HepG2 (cell line): ENCODE measurements at regions not wholly inside any gene's neighbourhood (a gene's known extent, or its start where the extent isn't known, plus 50 kb on each side); places are given as distances from the start of the nearest gene placed in this dataset.

ENCODE experiments used
- ATAC-seq: fragments of 200-7000 bp; cut with Tn5 transposase; 3 replicates; pipeline ENCODE4 v1.9.1; 2020; ENCODE audit warnings: mild to moderate bottlenecking, moderate library complexity
- BruUV-seq: library from RNA; stranded (reverse); fragments of 400-500 nt; replicated peaks from 2 replicates; lab custom pipeline; 2021; lab: Mats Ljungman, UMichigan
- CTCF ChIA-PET: fragments of 300-600 bp; formaldehyde crosslinking; extraction: SDS; loops from one replicate; lab custom pipeline; 2021; ENCODE audit warnings: low total read pairs, inconsistent platforms, low intra/inter-chr PET ratio; lab: Yijun Ruan, JAX
- POLR2A ChIA-PET: fragments of 350-600 bp; sonication (Branson Sonifier 250); formaldehyde crosslinking; loops from one replicate; lab custom pipeline; 2020; ENCODE audit warnings: antibody characterized with exemption, inconsistent platforms; lab: Yijun Ruan, JAX
- DNase-seq: peaks from one replicate; pipeline ENCODE4 v3.0.0-alpha.2; 2015; ENCODE audit warnings: low spot score
- FAIRE-seq: peaks from 3 replicates; lab custom pipeline; 2011; peaks lifted over from hg19 to GRCh38; lab: Jason Lieb, UNC
- H2AFZ ChIP-seq: one replicate; pipeline ENCODE4 v1.6.1; 2011; ENCODE audit warnings: low read length, inconsistent platforms
- H3K27ac ChIP-seq: fragments of 300-600 bp; 3 replicates; pipeline ENCODE4 v1.8.0; 2011; ENCODE audit warnings: mixed run types, mild to moderate bottlenecking, mixed read lengths, low read length, inconsistent platforms; ENCODE audit not compliant: insufficient read depth; ENCODE audit errors: extremely low read length
- H3K27me3 ChIP-seq, 2 experiments: fragments of 200-600 bp in 1 of 2; 2 replicates in 1 of 2; 3 replicates in 1 of 2; pipeline versions ENCODE4 v1.6.0 to v1.8.0; 2011; ENCODE audit warnings: low read length in 2 of 2, mild to moderate bottlenecking in 2 of 2, moderate library complexity in 2 of 2, inconsistent platforms in 1 of 2; ENCODE audit not compliant: insufficient read depth in 2 of 2, control insufficient read depth in 1 of 2
- H3K36me3 ChIP-seq, 2 experiments: fragments of 200-600 bp in 1 of 2; replicated peaks in 1 of 2; 2 replicates in 1 of 2; 3 replicates in 1 of 2; pipeline versions ENCODE4 v1.5.1 to v1.8.0; 2011; ENCODE audit warnings: low read length in 2 of 2, inconsistent platforms in 1 of 2; ENCODE audit not compliant: insufficient read depth in 2 of 2, control insufficient read depth in 1 of 2
- H3K4me1 ChIP-seq: 2 replicates; pipeline ENCODE4 v1.5.1; 2012; ENCODE audit warnings: low read length, inconsistent platforms; ENCODE audit not compliant: insufficient read depth
- H3K4me2 ChIP-seq: 2 replicates; pipeline ENCODE4 v1.6.0; 2011; ENCODE audit warnings: low read depth, low read length, inconsistent platforms
- H3K4me3 ChIP-seq, 3 experiments: fragments of 200-600 bp in 1 of 3; sonication (generic), shearing (Covaris generic) in 1 of 3; replicated peaks in 1 of 3; 2 replicates each; pipeline ENCODE4 v1.5.1; 2011 to 2016; ENCODE audit warnings: low read length in 3 of 3, inconsistent platforms in 2 of 3, low read depth in 2 of 3, mild to moderate bottlenecking in 2 of 3, control low read depth in 1 of 3, mixed read lengths in 1 of 3; ENCODE audit not compliant: insufficient read depth in 1 of 3
- H3K79me2 ChIP-seq: one replicate; pipeline ENCODE4 v1.6.1; 2011; ENCODE audit warnings: low read length, inconsistent platforms; ENCODE audit not compliant: insufficient read depth
- H3K9ac ChIP-seq: 2 replicates; pipeline ENCODE4 v1.6.0; 2011; ENCODE audit warnings: mild to moderate bottlenecking, low read depth, low read length, inconsistent platforms; ENCODE audit not compliant: insufficient read depth
- H3K9me3 ChIP-seq: 2 replicates; pipeline ENCODE4 v1.5.1; 2012; ENCODE audit warnings: mild to moderate bottlenecking, low read length
- H4K20me1 ChIP-seq: 2 replicates; pipeline ENCODE4 v1.6.0; 2011; ENCODE audit warnings: inconsistent platforms, mild to moderate bottlenecking, low read length, moderate library complexity; ENCODE audit not compliant: insufficient read depth
- CBX2 ChIP-seq, 2 experiments: fragments of 200-600 bp in 1 of 2; sonication (generic); formaldehyde crosslinking in 1 of 2; IDR thresholded peaks; 2 replicates each; pipeline versions ENCODE4 v1.7.0 to v1.8.1; 2018 to 2022; ENCODE audit warnings: low read depth in 2 of 2, low read length in 1 of 2, mild to moderate bottlenecking in 1 of 2, missing genetic modification reagents in 1 of 2
- EEA1 ChIP-seq: sonication (generic); formaldehyde crosslinking; IDR thresholded peaks from 2 replicates; pipeline ENCODE4 v1.5.1; 2020; ENCODE audit warnings: mild to moderate bottlenecking, missing genetic modification reagents, borderline replicate concordance
- FOXA1 ChIP-seq, 2 experiments: fragments of 450-650 bp in 1 of 2; sonication (generic) in 1 of 2; formaldehyde crosslinking in 1 of 2; IDR thresholded peaks; 2 replicates each; pipeline versions ENCODE4 v1.4.0 to v1.6.1; 2016 to 2020; ENCODE audit warnings: missing genetic modification reagents in 1 of 2
- NFKBIZ ChIP-seq: IDR thresholded peaks from 2 replicates; pipeline ENCODE4 v1.6.1; 2018; ENCODE audit warnings: missing genetic modification reagents, missing compliant biosample characterization
- NKX3-1 ChIP-seq: sonication (generic); formaldehyde crosslinking; IDR thresholded peaks from 2 replicates; pipeline ENCODE4 v1.5.0; 2020; ENCODE audit warnings: missing genetic modification reagents
- PHF5A ChIP-seq: IDR thresholded peaks from one replicate; pipeline ENCODE4 v1.6.1; 2018; ENCODE audit warnings: low read depth, missing genetic modification reagents; ENCODE audit not compliant: unreplicated experiment
- RXRA ChIP-seq: sonication (generic); formaldehyde crosslinking; IDR thresholded peaks from 2 replicates; pipeline ENCODE4 v1.5.1; 2020; ENCODE audit warnings: missing genetic modification reagents
- SALL1 ChIP-seq: sonication (generic); formaldehyde crosslinking; IDR thresholded peaks from 2 replicates; pipeline ENCODE4 v1.8.0; 2022; ENCODE audit warnings: mild to moderate bottlenecking, missing genetic modification reagents
- SETDB1 ChIP-seq: sonication (generic); formaldehyde crosslinking; IDR thresholded peaks from 2 replicates; pipeline ENCODE4 v1.5.1; 2020; ENCODE audit warnings: missing genetic modification reagents, mild to moderate bottlenecking, borderline replicate concordance
- ZNF121 ChIP-seq: sonication (generic); formaldehyde crosslinking; IDR thresholded peaks from 2 replicates; pipeline ENCODE4 v1.5.0; 2020; ENCODE audit warnings: mild to moderate bottlenecking, missing genetic modification reagents
- ZNF292 ChIP-seq: sonication (generic); formaldehyde crosslinking; IDR thresholded peaks from 2 replicates; pipeline ENCODE4 v1.8.1; 2022; ENCODE audit warnings: mild to moderate bottlenecking, low read depth, missing genetic modification reagents, borderline replicate concordance
- ZNF747 ChIP-seq: sonication (generic); formaldehyde crosslinking; IDR thresholded peaks from 2 replicates; pipeline ENCODE4 v1.8.1; 2023; ENCODE audit warnings: missing genetic modification reagents, mild to moderate bottlenecking, borderline replicate concordance
- ZNF879 ChIP-seq: sonication (generic); formaldehyde crosslinking; IDR thresholded peaks from 2 replicates; pipeline ENCODE4 v1.8.1; 2023; ENCODE audit warnings: missing genetic modification reagents
- ZSCAN25 ChIP-seq: sonication (generic); formaldehyde crosslinking; IDR thresholded peaks from 2 replicates; pipeline ENCODE4 v1.8.0; 2022; ENCODE audit warnings: mild to moderate bottlenecking, missing genetic modification reagents
- WGBS: methylation state at CpG from one replicate; pipeline ENCODE4 v1.1.6; 2017; ENCODE audit warnings: low lambda C conversion rate; 5-methylcytosine and 5-hydroxymethylcytosine counted together
- in situ Hi-C: cut with HindIII; loops from 2 replicates; pipeline ENCODE4 v1.10.0; 2017; ENCODE audit warnings: low pct_unique_long_range_greater_than_20kb; ENCODE audit not compliant: extremely low pct_ligation_motif_present
- intact Hi-C: fragments of 100-400 bp; cut with micrococcal nuclease; formaldehyde crosslinking; loops from one replicate; pipeline ENCODE4 v1.10.0; 2022; ENCODE audit not compliant: unreplicated experiment
- TF ChIP-seq, protein P1 (sequence below): IDR thresholded peaks from 2 replicates; pipeline ENCODE4 v1.4.0; 2020; ENCODE audit warnings: mild to moderate bottlenecking, missing genetic modification reagents
- TF ChIP-seq, protein P2 (sequence below): IDR thresholded peaks from 2 replicates; pipeline ENCODE4 v1.6.1; 2016; ENCODE audit warnings: low read depth, control low read depth
- TF ChIP-seq, protein P3 (sequence below): sonication (generic); formaldehyde crosslinking; IDR thresholded peaks from 2 replicates; pipeline ENCODE4 v1.5.0; 2020; ENCODE audit warnings: missing genetic modification reagents
- TF ChIP-seq, protein P4 (sequence below): sonication (generic); formaldehyde crosslinking; IDR thresholded peaks from 2 replicates; pipeline ENCODE4 v1.5.0; 2020; ENCODE audit warnings: missing genetic modification reagents, mild to moderate bottlenecking, borderline replicate concordance

DNA sequence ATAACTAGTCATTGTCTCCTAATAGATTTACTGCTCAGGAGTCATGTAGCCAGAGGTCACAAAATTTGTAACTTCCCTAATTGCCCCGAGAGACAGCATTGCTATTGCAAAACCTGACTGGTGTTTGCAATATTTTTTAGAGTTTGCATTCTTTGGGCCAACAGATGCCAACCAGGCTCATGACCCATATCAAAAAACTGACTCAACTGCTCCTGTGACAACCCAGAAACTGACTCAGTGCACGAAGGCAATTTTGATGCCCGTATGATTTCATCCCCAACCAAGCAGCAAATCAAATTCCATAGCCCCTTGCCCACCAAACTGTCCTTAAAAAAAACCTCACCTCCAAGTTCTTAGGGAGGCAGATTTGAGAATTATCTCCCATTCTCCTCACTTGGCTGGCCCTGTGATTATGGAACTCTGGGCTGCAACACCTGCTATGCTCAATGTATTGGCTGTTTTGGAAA, 951.3 kb downstream of the TSN start:
- DNase-seq (no peak), FAIRE-seq (no peak), ATAC-seq (no peak)
- CTCF ChIA-PET: no interaction called here
- no peaks in the 10 kb centered on the region for H3K27me3 ChIP-seq
- TF ChIP-seq, protein P1, sequence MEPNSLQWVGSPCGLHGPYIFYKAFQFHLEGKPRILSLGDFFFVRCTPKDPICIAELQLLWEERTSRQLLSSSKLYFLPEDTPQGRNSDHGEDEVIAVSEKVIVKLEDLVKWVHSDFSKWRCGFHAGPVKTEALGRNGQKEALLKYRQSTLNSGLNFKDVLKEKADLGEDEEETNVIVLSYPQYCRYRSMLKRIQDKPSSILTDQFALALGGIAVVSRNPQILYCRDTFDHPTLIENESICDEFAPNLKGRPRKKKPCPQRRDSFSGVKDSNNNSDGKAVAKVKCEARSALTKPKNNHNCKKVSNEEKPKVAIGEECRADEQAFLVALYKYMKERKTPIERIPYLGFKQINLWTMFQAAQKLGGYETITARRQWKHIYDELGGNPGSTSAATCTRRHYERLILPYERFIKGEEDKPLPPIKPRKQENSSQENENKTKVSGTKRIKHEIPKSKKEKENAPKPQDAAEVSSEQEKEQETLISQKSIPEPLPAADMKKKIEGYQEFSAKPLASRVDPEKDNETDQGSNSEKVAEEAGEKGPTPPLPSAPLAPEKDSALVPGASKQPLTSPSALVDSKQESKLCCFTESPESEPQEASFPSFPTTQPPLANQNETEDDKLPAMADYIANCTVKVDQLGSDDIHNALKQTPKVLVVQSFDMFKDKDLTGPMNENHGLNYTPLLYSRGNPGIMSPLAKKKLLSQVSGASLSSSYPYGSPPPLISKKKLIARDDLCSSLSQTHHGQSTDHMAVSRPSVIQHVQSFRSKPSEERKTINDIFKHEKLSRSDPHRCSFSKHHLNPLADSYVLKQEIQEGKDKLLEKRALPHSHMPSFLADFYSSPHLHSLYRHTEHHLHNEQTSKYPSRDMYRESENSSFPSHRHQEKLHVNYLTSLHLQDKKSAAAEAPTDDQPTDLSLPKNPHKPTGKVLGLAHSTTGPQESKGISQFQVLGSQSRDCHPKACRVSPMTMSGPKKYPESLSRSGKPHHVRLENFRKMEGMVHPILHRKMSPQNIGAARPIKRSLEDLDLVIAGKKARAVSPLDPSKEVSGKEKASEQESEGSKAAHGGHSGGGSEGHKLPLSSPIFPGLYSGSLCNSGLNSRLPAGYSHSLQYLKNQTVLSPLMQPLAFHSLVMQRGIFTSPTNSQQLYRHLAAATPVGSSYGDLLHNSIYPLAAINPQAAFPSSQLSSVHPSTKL (CRISPR knock-in tag): no peak
- TF ChIP-seq ZSCAN25 (CRISPR knock-in tag): no peak
- TF ChIP-seq NKX3-1 (CRISPR knock-in tag): no peak
- TF ChIP-seq ZNF747 (CRISPR knock-in tag): no peak
- no peak for TF ChIP-seq ZNF121 (CRISPR knock-in tag)
- TF ChIP-seq, protein P2, sequence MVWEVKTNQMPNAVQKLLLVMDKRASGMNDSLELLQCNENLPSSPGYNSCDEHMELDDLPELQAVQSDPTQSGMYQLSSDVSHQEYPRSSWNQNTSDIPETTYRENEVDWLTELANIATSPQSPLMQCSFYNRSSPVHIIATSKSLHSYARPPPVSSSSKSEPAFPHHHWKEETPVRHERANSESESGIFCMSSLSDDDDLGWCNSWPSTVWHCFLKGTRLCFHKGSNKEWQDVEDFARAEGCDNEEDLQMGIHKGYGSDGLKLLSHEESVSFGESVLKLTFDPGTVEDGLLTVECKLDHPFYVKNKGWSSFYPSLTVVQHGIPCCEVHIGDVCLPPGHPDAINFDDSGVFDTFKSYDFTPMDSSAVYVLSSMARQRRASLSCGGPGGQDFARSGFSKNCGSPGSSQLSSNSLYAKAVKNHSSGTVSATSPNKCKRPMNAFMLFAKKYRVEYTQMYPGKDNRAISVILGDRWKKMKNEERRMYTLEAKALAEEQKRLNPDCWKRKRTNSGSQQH (CRISPR knock-in tag): no peak
- TF ChIP-seq RXRA: no peak
- TF ChIP-seq SETDB1: no peak
- TF ChIP-seq ZNF879 (CRISPR knock-in tag): no peak
- TF ChIP-seq NFKBIZ (CRISPR knock-in tag): no peak
- no peak for TF ChIP-seq PHF5A (CRISPR knock-in tag)
- TF ChIP-seq CBX2 (IDR thresholded peaks at IDR 0.05; ENCODE audit: low read depth, low read length): no peak
- TF ChIP-seq CBX2 (CRISPR knock-in tag; IDR thresholded peaks at IDR 0.05; ENCODE audit: low read depth): no peak
- TF ChIP-seq, protein P3, sequence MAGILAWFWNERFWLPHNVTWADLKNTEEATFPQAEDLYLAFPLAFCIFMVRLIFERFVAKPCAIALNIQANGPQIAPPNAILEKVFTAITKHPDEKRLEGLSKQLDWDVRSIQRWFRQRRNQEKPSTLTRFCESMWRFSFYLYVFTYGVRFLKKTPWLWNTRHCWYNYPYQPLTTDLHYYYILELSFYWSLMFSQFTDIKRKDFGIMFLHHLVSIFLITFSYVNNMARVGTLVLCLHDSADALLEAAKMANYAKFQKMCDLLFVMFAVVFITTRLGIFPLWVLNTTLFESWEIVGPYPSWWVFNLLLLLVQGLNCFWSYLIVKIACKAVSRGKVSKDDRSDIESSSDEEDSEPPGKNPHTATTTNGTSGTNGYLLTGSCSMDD (CRISPR knock-in tag): no peak
- TF ChIP-seq, protein P4, sequence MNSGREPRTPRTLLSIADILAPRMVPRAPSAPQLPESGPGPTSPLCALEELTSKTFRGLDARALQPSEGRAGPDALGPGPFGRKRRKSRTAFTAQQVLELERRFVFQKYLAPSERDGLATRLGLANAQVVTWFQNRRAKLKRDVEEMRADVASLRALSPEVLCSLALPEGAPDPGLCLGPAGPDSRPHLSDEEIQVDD (CRISPR knock-in tag): no peak
- no peak for TF ChIP-seq EEA1 (CRISPR knock-in tag)
- TF ChIP-seq SALL1 (CRISPR knock-in tag): no peak
- TF ChIP-seq FOXA1 (IDR thresholded peaks at IDR 0.05): no peak
- TF ChIP-seq FOXA1 (CRISPR knock-in tag; IDR thresholded peaks at IDR 0.05): no peak
- TF ChIP-seq ZNF292 (CRISPR knock-in tag): no peak
- no peak overlapping the region for H3K27ac ChIP-seq
- H3K4me2 ChIP-seq: no peak overlapping the region
- POLR2A ChIA-PET: no interaction called here
- 0% methylated on average over 3 of the region's 3 CpGs for WGBS
- H2AFZ ChIP-seq: no peak overlapping the region
- no peak overlapping the region for H3K9ac ChIP-seq
- H3K79me2 ChIP-seq: no peaks in the 10 kb centered on the region
- no peaks in the 10 kb centered on the region for H4K20me1 ChIP-seq
- H3K4me3 ChIP-seq: no peak overlapping the region
- intact Hi-C loops (no loop called here), in situ Hi-C loops (no loop called here)
- peaks cover 42% of the 10 kb centered on the region for H3K9me3 ChIP-seq
- H3K36me3 ChIP-seq: no peaks in the 10 kb centered on the region
- no TSS peak for BruUV-seq
- H3K4me1 ChIP-seq: no peaks in the 10 kb centered on the region
